Uterus (tissue), 3 donors: ENCODE measurements at regions not wholly inside any gene's neighbourhood (a gene's known extent, or its start where the extent isn't known, plus 50 kb on each side); places are given as distances from the start of the nearest gene placed in this dataset.

Source experiments
- DNase-seq, 2 donors: peaks; one replicate each; pipeline ENCODE4 v3.0.0-alpha.2; 2019 to 2020
- H3K27ac ChIP-seq, 2 donors: fragments of 200-600 bp; sonication (generic); 1 replicate in 1 of 2; 2 replicates in 1 of 2; pipeline ENCODE4 v1.5.1; 2016 to 2018
- H3K27me3 ChIP-seq, 2 donors: fragments of 200-600 bp; sonication (generic); one replicate each; pipeline ENCODE4 v1.5.1; 2018 to 2019; ENCODE audit warnings: control low read depth in 1 of 2
- H3K36me3 ChIP-seq, 2 donors: fragments of 200-600 bp; sonication (generic); one replicate each; pipeline ENCODE4 v1.5.1; 2019; ENCODE audit warnings: control low read depth in 1 of 2
- H3K4me1 ChIP-seq, 2 donors: fragments of 200-600 bp; sonication (generic); one replicate each; pipeline ENCODE4 v1.5.1; 2018 to 2019; ENCODE audit warnings: control low read depth in 1 of 2
- H3K4me3 ChIP-seq, 2 donors: fragments of 200-600 bp; sonication (generic); 1 replicate in 1 of 2; 2 replicates in 1 of 2; pipeline ENCODE4 v1.5.1; 2018 to 2019; ENCODE audit warnings: mild to moderate bottlenecking in 1 of 2
- H3K9me3 ChIP-seq, 2 donors: fragments of 200-600 bp; sonication (generic); one replicate each; pipeline ENCODE4 v1.5.1; 2019; ENCODE audit warnings: control low read depth in 1 of 2
- CTCF ChIP-seq, 4 experiments: fragments of 200-600 bp in 2 of 4; fragments of 450-650 bp in 2 of 4; sonication (generic) in 2 of 4; IDR thresholded peaks; one replicate each; pipeline ENCODE4 v1.5.1; 2016 to 2019; ENCODE audit warnings: antibody characterized with exemption in 4 of 4, mild to moderate bottlenecking in 2 of 4, moderate library complexity in 1 of 4
- POLR2A ChIP-seq, 2 donors: fragments of 450-650 bp; IDR thresholded peaks; one replicate each; pipeline ENCODE4 v1.6.1; 2016; ENCODE audit warnings: antibody characterized with exemption in 2 of 2, mild to moderate bottlenecking in 1 of 2, moderate library complexity in 1 of 2
- intact Hi-C: fragments of 100-400 bp; cut with DNase I; formaldehyde crosslinking; loops from one replicate; pipeline ENCODE4 v1.15.1; 2023; ENCODE audit warnings: low total_unique reads
- donor health status: DM: yes; HTN: yes; CAD: no.

- Histone ChIP-seq H3K4me1 (no peaks in the 10 kb centered on the region), H3K27ac (no peak overlapping the region), H3K9me3 (no peaks in the 10 kb centered on the region), H3K36me3 (no peaks in the 10 kb centered on the region), H3K4me3 (no peak overlapping the region), H3K27me3 (no peaks in the 10 kb centered on the region)
- intact Hi-C loops: no loop called here
- TF ChIP-seq CTCF (IDR thresholded peaks at IDR 0.05): no peak
- TF ChIP-seq POLR2A (IDR thresholded peaks at IDR 0.05): no peak
- DNase-seq: no peak
These were observed 94.6 kb upstream of the RALGPS2 start for GRCh38 chr1:178630417-178630816.

GRCh38 chr1:178632653-178633052 lies 92.4 kb upstream of the RALGPS2 start:
- intact Hi-C loops: no loop called here
- H3K36me3 ChIP-seq: no peaks in the 10 kb centered on the region
- H3K27ac ChIP-seq: no peak overlapping the region

GRCh38 chr1:178633056-178633455 lies 92.0 kb upstream of the RALGPS2 start:
- no peaks in the 10 kb centered on the region for H3K36me3 ChIP-seq
- no peaks in the 10 kb centered on the region for H3K27me3 ChIP-seq
- DNase-seq: no peak
- intact Hi-C loops: no loop called here
- no peaks in the 10 kb centered on the region for H3K4me1 ChIP-seq
- no peaks in the 10 kb centered on the region for H3K9me3 ChIP-seq
- no peak overlapping the region for H3K4me3 ChIP-seq
- no peak for TF ChIP-seq CTCF (IDR thresholded peaks at IDR 0.05)
- no peak for TF ChIP-seq POLR2A (IDR thresholded peaks at IDR 0.05)
- H3K27ac ChIP-seq: no peak overlapping the region

More at GRCh38 chr1:178632653-178633052, 92.4 kb upstream of the RALGPS2 start:
- Histone ChIP-seq H3K4me3 (no peak overlapping the region), H3K9me3 (no peaks in the 10 kb centered on the region), H3K27me3 (no peaks in the 10 kb centered on the region), H3K4me1 (no peaks in the 10 kb centered on the region)
- DNase-seq: no peak
- no peak for TF ChIP-seq CTCF (IDR thresholded peaks at IDR 0.05)
- TF ChIP-seq POLR2A (IDR thresholded peaks at IDR 0.05): no peak

- DNase-seq: no peak
- Histone ChIP-seq H3K27ac (no peak overlapping the region), H3K27me3 (no peaks in the 10 kb centered on the region), H3K9me3 (no peaks in the 10 kb centered on the region), H3K36me3 (no peaks in the 10 kb centered on the region), H3K4me3 (no peak overlapping the region), H3K4me1 (no peaks in the 10 kb centered on the region)
- intact Hi-C loops: no loop called here
- TF ChIP-seq POLR2A (IDR thresholded peaks at IDR 0.05) (no peak), CTCF (IDR thresholded peaks at IDR 0.05) (no peak)
These were observed 90.6 kb upstream of the RALGPS2 start for GRCh38 chr1:178634445-178634844.

GRCh38 chr1:178637841-178638240 lies 87.2 kb upstream of the RALGPS2 start:
- Histone ChIP-seq H3K4me3 (no peak overlapping the region), H3K36me3 (no peaks in the 10 kb centered on the region), H3K27me3 (no peaks in the 10 kb centered on the region), H3K9me3 (no peaks in the 10 kb centered on the region), H3K4me1 (no peaks in the 10 kb centered on the region), H3K27ac (no peak overlapping the region)
- TF ChIP-seq POLR2A (IDR thresholded peaks at IDR 0.05) (no peak), CTCF (IDR thresholded peaks at IDR 0.05) (no peak)
- DNase-seq: no peak
- intact Hi-C loops: no loop called here
